ENCODE measurements at regions not wholly inside any gene's neighbourhood (a gene's known extent, or its start where the extent isn't known, plus 50 kb on each side); places are given as distances from the start of the nearest gene placed in this dataset.

GRCh38 chr17:12522743-12523183, 142.9 kb upstream of the MYOCD start:
- DNase-seq (ENCODE audit: low read depth): no peak
- no peak for TF ChIP-seq CTCF (IDR thresholded peaks at IDR 0.05; ENCODE audit: control insufficient read depth, extremely low read depth, insufficient read depth)
- H3K4me3 ChIP-seq (ENCODE audit: low read depth, low read length): no peak overlapping the region

- TF ChIP-seq CTCF (IDR thresholded peaks at IDR 0.05; ENCODE audit: control insufficient read depth, extremely low read depth, insufficient read depth): no peak
- no peak for DNase-seq (ENCODE audit: low read depth)
- no peak overlapping the region for H3K4me3 ChIP-seq (ENCODE audit: low read depth, low read length)
Observed at GRCh38 chr17:12523244-12523643, 142.4 kb upstream of the MYOCD start.

- no peak overlapping the region for H3K4me3 ChIP-seq (ENCODE audit: low read depth, low read length)
- TF ChIP-seq CTCF (IDR thresholded peaks at IDR 0.05; ENCODE audit: control insufficient read depth, extremely low read depth, insufficient read depth): no peak
- DNase-seq (ENCODE audit: low read depth): no peak
Observed at GRCh38 chr17:12528036-12528435, 137.7 kb upstream of the MYOCD start.

- no peak for DNase-seq (ENCODE audit: low read depth)
- H3K4me3 ChIP-seq (ENCODE audit: low read depth, low read length): no peak overlapping the region
- TF ChIP-seq CTCF (IDR thresholded peaks at IDR 0.05; ENCODE audit: control insufficient read depth, extremely low read depth, insufficient read depth): no peak
Observed at GRCh38 chr17:12530161-12530560, 135.5 kb upstream of the MYOCD start.

GRCh38 chr17:12536021-12536420, 129.7 kb upstream of the MYOCD start:
- no peak overlapping the region for H3K4me3 ChIP-seq (ENCODE audit: low read depth, low read length)
- peak; percentile 86 for DNase-seq (ENCODE audit: low read depth)
- TF ChIP-seq CTCF (IDR thresholded peaks at IDR 0.05; ENCODE audit: control insufficient read depth, extremely low read depth, insufficient read depth): no peak

- no peak for DNase-seq (ENCODE audit: low read depth)
- no peak for TF ChIP-seq CTCF (IDR thresholded peaks at IDR 0.05; ENCODE audit: control insufficient read depth, extremely low read depth, insufficient read depth)
- H3K4me3 ChIP-seq (ENCODE audit: low read depth, low read length): no peak overlapping the region
Observed at GRCh38 chr17:12536472-12536871, 129.2 kb upstream of the MYOCD start.

- DNase-seq (ENCODE audit: low read depth): no peak
- TF ChIP-seq CTCF (IDR thresholded peaks at IDR 0.05; ENCODE audit: control insufficient read depth, extremely low read depth, insufficient read depth): no peak
Observed at GRCh38 chr17:12537436-12537835, 128.3 kb upstream of the MYOCD start.

More at GRCh38 chr17:12537436-12537835, 128.3 kb upstream of the MYOCD start:
- no peak overlapping the region for H3K4me3 ChIP-seq (ENCODE audit: low read depth, low read length)

Measured in LNCaP clone FGC (cell line).